Neural cell (in vitro differentiated cells): ENCODE measurements at regions not wholly inside any gene's neighbourhood (a gene's known extent, or its start where the extent isn't known, plus 50 kb on each side); places are given as distances from the start of the nearest gene placed in this dataset.

Experiments
- POLR2AphosphoS5 ChIP-seq: IDR thresholded peaks from 2 replicates; pipeline ENCODE4 v1.6.1; 2012
- TAF1 ChIP-seq: IDR thresholded peaks from 2 replicates; pipeline ENCODE4 v1.6.1; 2012; ENCODE audit warnings: low read depth
- TF ChIP-seq, protein P1 (sequence below): fragments of 450-650 bp; IDR thresholded peaks from 2 replicates; pipeline ENCODE4 v1.5.1; 2014; ENCODE audit warnings: antibody characterized with exemption, mild to moderate bottlenecking, moderate library complexity; ENCODE audit not compliant: poor library complexity, severe bottlenecking
- TF ChIP-seq, protein P2 (sequence below): IDR thresholded peaks from 2 replicates; pipeline ENCODE4 v1.6.1; 2012; ENCODE audit warnings: borderline replicate concordance

DNA sequence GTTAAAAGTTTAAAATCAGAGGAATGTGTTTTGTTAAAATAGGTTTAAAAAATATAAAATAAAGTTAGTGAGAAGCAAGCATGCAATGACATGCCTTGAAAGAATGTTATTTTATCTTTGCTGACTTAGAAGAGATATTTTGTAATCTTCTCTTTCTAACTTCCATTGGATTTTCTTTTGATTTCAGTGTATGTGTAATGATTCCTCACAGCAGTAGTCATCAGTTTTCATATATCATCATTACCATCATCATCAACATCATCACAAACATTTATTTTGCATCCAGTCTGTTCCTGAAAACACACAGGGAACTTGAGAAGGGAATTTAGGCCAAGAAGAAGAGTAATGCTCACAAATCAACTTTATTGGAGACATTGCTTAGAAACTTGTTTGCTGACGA, 699.6 kb downstream of the TAF11L14 start:
- TF ChIP-seq, protein P1, sequence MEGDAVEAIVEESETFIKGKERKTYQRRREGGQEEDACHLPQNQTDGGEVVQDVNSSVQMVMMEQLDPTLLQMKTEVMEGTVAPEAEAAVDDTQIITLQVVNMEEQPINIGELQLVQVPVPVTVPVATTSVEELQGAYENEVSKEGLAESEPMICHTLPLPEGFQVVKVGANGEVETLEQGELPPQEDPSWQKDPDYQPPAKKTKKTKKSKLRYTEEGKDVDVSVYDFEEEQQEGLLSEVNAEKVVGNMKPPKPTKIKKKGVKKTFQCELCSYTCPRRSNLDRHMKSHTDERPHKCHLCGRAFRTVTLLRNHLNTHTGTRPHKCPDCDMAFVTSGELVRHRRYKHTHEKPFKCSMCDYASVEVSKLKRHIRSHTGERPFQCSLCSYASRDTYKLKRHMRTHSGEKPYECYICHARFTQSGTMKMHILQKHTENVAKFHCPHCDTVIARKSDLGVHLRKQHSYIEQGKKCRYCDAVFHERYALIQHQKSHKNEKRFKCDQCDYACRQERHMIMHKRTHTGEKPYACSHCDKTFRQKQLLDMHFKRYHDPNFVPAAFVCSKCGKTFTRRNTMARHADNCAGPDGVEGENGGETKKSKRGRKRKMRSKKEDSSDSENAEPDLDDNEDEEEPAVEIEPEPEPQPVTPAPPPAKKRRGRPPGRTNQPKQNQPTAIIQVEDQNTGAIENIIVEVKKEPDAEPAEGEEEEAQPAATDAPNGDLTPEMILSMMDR: no peak
- TF ChIP-seq, protein P2, sequence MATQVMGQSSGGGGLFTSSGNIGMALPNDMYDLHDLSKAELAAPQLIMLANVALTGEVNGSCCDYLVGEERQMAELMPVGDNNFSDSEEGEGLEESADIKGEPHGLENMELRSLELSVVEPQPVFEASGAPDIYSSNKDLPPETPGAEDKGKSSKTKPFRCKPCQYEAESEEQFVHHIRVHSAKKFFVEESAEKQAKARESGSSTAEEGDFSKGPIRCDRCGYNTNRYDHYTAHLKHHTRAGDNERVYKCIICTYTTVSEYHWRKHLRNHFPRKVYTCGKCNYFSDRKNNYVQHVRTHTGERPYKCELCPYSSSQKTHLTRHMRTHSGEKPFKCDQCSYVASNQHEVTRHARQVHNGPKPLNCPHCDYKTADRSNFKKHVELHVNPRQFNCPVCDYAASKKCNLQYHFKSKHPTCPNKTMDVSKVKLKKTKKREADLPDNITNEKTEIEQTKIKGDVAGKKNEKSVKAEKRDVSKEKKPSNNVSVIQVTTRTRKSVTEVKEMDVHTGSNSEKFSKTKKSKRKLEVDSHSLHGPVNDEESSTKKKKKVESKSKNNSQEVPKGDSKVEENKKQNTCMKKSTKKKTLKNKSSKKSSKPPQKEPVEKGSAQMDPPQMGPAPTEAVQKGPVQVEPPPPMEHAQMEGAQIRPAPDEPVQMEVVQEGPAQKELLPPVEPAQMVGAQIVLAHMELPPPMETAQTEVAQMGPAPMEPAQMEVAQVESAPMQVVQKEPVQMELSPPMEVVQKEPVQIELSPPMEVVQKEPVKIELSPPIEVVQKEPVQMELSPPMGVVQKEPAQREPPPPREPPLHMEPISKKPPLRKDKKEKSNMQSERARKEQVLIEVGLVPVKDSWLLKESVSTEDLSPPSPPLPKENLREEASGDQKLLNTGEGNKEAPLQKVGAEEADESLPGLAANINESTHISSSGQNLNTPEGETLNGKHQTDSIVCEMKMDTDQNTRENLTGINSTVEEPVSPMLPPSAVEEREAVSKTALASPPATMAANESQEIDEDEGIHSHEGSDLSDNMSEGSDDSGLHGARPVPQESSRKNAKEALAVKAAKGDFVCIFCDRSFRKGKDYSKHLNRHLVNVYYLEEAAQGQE: no peak
- TF ChIP-seq TAF1 (no peak), POLR2AphosphoS5 (no peak)
